ENCODE measurements at regions not wholly inside any gene's neighbourhood (a gene's known extent, or its start where the extent isn't known, plus 50 kb on each side); places are given as distances from the start of the nearest gene placed in this dataset.

DNA sequence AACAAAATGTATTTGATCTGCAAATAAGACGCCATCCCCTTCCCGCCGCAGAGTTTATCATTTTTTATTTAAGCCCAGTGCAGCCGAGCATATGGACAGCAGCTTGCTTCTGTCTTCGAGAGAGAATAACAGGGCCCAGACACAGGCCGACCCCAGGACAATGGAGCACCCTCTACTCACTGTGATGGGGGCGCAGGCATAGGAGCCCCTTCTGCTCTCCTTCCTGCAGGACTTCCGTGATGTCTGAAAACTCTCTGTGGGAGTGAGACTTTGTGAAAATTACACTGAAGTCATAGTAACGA lies 134.8 kb downstream of the OAT start:
- no peak for FAIRE-seq
- Histone ChIP-seq H3K79me2 (ENCODE audit: control insufficient read depth, insufficient read depth, low read length) (no peaks in the 10 kb centered on the region), H4K20me1 (ENCODE audit: control insufficient read depth, extremely low read depth, insufficient read depth, low read length) (no peaks in the 10 kb centered on the region), H3K4me1 (ENCODE audit: control insufficient read depth, extremely low read depth, insufficient read depth, low read length) (no peaks in the 10 kb centered on the region), H2AFZ (ENCODE audit: control insufficient read depth, low read length) (no peak overlapping the region), H3K36me3 (ENCODE audit: control insufficient read depth in 2 of 2, extremely low read depth in 1 of 2, insufficient read depth in 2 of 2, low read length in 2 of 2) (no peaks in the 10 kb centered on the region), H3K9me3 (ENCODE audit: control insufficient read depth, low read depth, low read length) (no peaks in the 10 kb centered on the region), H3K4me3 (ENCODE audit: control insufficient read depth in 2 of 3, extremely low read depth in 1 of 3, insufficient read depth in 2 of 3, low read depth in 1 of 3, low read length in 3 of 3) (no peak overlapping the region), H3K27me3 (ENCODE audit: control insufficient read depth, extremely low read depth, insufficient read depth, low read length) (peaks cover 7% of the 10 kb centered on the region), H3K9me1 (ENCODE audit: control insufficient read depth, extremely low read depth, insufficient read depth, low read length) (no peaks in the 10 kb centered on the region), H3K27ac (ENCODE audit: control insufficient read depth, insufficient read depth, low read length) (no peak overlapping the region), H3K4me2 (ENCODE audit: control insufficient read depth, extremely low read depth, insufficient read depth, low read depth, low read length) (no peak overlapping the region), H3K9ac (ENCODE audit: control insufficient read depth, extremely low read depth, insufficient read depth, low read length) (no peak overlapping the region)
- TF ChIP-seq EZH2 (IDR thresholded peaks at IDR 0.05; ENCODE audit: low read length) = no peak
- no peak for TF ChIP-seq CTCF (optimal IDR thresholded peaks at IDR 0.05 in 1 of 3, IDR thresholded peaks at IDR 0.05 in 1 of 3, conservative IDR thresholded peaks at IDR 0.05 in 1 of 3; ENCODE audit: extremely low read depth in 1 of 3, insufficient read depth in 2 of 3, low read length in 3 of 3)
- no peak for DNase-seq (ENCODE audit: low read depth, low spot score)
- dilution Hi-C loops (cut with MboI; ENCODE audit: extremely low pct_ligation_motif_present, low sequenced_read_pairs) = no loop called here

- Histone ChIP-seq H3K27me3 (ENCODE audit: control insufficient read depth, extremely low read depth, insufficient read depth, low read length) (peaks cover 7% of the 10 kb centered on the region), H3K9me1 (ENCODE audit: control insufficient read depth, extremely low read depth, insufficient read depth, low read length) (no peaks in the 10 kb centered on the region), H3K79me2 (ENCODE audit: control insufficient read depth, insufficient read depth, low read length) (no peaks in the 10 kb centered on the region), H3K9me3 (ENCODE audit: control insufficient read depth, low read depth, low read length) (no peaks in the 10 kb centered on the region), H3K36me3 (ENCODE audit: control insufficient read depth in 2 of 2, extremely low read depth in 1 of 2, insufficient read depth in 2 of 2, low read length in 2 of 2) (no peaks in the 10 kb centered on the region), H4K20me1 (ENCODE audit: control insufficient read depth, extremely low read depth, insufficient read depth, low read length) (no peaks in the 10 kb centered on the region), H3K9ac (ENCODE audit: control insufficient read depth, extremely low read depth, insufficient read depth, low read length) (no peak overlapping the region), H3K4me2 (ENCODE audit: control insufficient read depth, extremely low read depth, insufficient read depth, low read depth, low read length) (no peak overlapping the region), H3K4me1 (ENCODE audit: control insufficient read depth, extremely low read depth, insufficient read depth, low read length) (no peaks in the 10 kb centered on the region), H3K4me3 (ENCODE audit: control insufficient read depth in 2 of 3, extremely low read depth in 1 of 3, insufficient read depth in 2 of 3, low read depth in 1 of 3, low read length in 3 of 3) (no peak overlapping the region), H3K27ac (ENCODE audit: control insufficient read depth, insufficient read depth, low read length) (no peak overlapping the region), H2AFZ (ENCODE audit: control insufficient read depth, low read length) (no peak overlapping the region)
- DNase-seq (ENCODE audit: low read depth, low spot score) (no peak), FAIRE-seq (no peak)
- TF ChIP-seq EZH2 (IDR thresholded peaks at IDR 0.05; ENCODE audit: low read length) = no peak
- TF ChIP-seq CTCF (optimal IDR thresholded peaks at IDR 0.05 in 1 of 3, IDR thresholded peaks at IDR 0.05 in 1 of 3, conservative IDR thresholded peaks at IDR 0.05 in 1 of 3; ENCODE audit: extremely low read depth in 1 of 3, insufficient read depth in 2 of 3, low read length in 3 of 3) = no peak
- dilution Hi-C loops (cut with MboI; ENCODE audit: extremely low pct_ligation_motif_present, low sequenced_read_pairs) = no loop called here
Measured at GRCh38 chr10:124283215-124283948, 135.3 kb downstream of the OAT start.
